ENCODE measurements at regions not wholly inside any gene's neighbourhood (a gene's known extent, or its start where the extent isn't known, plus 50 kb on each side); places are given as distances from the start of the nearest gene placed in this dataset.

DNA sequence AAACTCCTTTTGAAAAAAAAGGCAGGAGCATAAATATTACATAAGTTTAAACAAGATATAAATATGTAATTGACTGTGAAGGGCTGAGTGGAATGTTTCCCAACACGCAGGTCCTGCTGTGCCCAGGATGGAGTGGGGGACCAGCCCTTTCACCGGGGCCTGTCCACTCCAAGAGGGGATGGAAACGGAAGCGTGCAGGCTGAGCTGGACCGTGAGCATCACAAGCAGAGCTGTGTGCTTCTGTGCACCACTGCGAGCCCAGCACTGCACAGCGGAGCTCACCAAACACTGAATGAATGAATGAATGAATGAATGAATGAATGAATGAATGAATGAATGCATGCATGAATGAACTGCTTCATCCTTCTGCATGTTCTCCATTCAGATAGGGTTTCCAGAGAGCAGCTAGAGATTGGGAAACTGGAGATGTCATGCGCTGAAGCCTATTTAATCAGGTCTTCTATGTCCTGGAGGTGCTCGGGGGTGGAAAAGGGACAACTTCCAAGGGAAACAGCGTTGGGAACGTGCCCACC lies 157.7 kb downstream of the ANKRD60 start:
- Histone ChIP-seq H3K27me3 (ENCODE audit: control insufficient read depth, insufficient read depth, low read length, poor library complexity, severe bottlenecking) (peaks cover 8% of the 10 kb centered on the region), H3K36me3 (ENCODE audit: control insufficient read depth, insufficient read depth, low read length) (no peaks in the 10 kb centered on the region), H3K4me1 (ENCODE audit: control insufficient read depth, insufficient read depth, low read length) (no peaks in the 10 kb centered on the region), H3K27ac (ENCODE audit: low read depth, low read length) (no peak overlapping the region), H3K9ac (ENCODE audit: extremely low read depth, low read length, poor library complexity, severe bottlenecking) (no peak overlapping the region), H3K4me3 (ENCODE audit: low read length) (no peak overlapping the region), H3K9me3 (ENCODE audit: control insufficient read depth, low read length) (no peaks in the 10 kb centered on the region)
- no peak overlapping the region for H3K4me3 Mint-ChIP-seq
- TF ChIP-seq, protein P1, sequence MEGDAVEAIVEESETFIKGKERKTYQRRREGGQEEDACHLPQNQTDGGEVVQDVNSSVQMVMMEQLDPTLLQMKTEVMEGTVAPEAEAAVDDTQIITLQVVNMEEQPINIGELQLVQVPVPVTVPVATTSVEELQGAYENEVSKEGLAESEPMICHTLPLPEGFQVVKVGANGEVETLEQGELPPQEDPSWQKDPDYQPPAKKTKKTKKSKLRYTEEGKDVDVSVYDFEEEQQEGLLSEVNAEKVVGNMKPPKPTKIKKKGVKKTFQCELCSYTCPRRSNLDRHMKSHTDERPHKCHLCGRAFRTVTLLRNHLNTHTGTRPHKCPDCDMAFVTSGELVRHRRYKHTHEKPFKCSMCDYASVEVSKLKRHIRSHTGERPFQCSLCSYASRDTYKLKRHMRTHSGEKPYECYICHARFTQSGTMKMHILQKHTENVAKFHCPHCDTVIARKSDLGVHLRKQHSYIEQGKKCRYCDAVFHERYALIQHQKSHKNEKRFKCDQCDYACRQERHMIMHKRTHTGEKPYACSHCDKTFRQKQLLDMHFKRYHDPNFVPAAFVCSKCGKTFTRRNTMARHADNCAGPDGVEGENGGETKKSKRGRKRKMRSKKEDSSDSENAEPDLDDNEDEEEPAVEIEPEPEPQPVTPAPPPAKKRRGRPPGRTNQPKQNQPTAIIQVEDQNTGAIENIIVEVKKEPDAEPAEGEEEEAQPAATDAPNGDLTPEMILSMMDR (conservative IDR thresholded peaks at IDR 0.05), result no peak
- H3K27me3 Mint-ChIP-seq (ENCODE audit: insufficient read depth), result peaks cover 6% of the 10 kb centered on the region
- H3K27ac Mint-ChIP-seq, result no peak overlapping the region
- DNase-seq, result peak; percentile 17
- no peaks in the 10 kb centered on the region for H3K36me3 Mint-ChIP-seq (ENCODE audit: low read depth)
- WGBS, 2 experiments (ENCODE audit: insufficient coverage in 1 of 2, insufficient read length in 1 of 2), result 89% methylated on average over 7 to 11 of the region's 11 CpGs
- no peaks in the 10 kb centered on the region for H3K4me1 Mint-ChIP-seq
- no peaks in the 10 kb centered on the region for H3K9me3 Mint-ChIP-seq

DNA sequence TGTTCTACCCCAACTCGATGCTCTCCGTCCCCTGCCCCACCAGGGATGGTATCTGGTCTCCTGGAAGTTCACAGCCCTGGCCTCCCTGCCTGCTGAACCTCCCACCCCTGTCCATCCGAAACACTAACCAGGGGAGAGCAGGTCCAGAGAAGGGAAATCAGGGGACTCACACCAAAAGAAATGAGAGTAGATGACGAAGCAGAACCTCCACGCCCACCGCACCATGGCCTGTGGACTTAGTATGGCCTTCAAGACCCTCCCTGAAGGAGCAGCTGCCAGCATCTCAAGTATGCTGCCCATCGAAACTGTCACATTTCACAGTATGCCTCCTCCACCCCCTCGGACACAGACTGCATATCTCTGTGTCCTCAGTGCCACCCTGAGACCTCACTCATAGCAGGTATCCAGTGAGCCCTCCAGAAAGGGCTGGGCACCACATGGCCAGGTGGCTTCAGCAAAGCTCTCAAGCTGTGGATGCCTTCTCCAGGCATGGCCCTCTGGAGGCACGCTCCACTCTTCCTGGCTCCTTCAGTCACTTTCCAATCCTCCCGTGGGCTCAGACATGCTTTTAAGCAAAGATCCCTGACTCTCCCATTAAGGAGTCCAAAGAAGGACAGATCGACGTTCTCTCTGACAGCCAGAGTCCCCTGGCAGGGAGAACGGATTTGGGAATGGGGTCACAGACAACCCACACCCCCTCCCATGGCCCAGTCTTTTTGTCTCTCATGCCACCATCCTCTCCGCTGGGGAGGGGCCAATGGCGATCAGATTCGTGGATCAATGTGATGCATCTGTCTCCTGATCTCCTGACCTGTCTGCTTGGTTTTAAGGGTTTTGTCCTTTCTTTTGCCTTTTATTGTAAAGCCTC lies 158.4 kb downstream of the ANKRD60 start:
- Mint-ChIP-seq H3K4me3 (no peak overlapping the region), H3K27ac (no peak overlapping the region), H3K9me3 (no peaks in the 10 kb centered on the region), H3K4me1 (no peaks in the 10 kb centered on the region), H3K36me3 (ENCODE audit: low read depth) (no peaks in the 10 kb centered on the region), H3K27me3 (ENCODE audit: insufficient read depth) (peaks cover 6% of the 10 kb centered on the region)
- Histone ChIP-seq H3K4me1 (ENCODE audit: control insufficient read depth, insufficient read depth, low read length) (no peaks in the 10 kb centered on the region), H3K27me3 (ENCODE audit: control insufficient read depth, insufficient read depth, low read length, poor library complexity, severe bottlenecking) (peaks cover 8% of the 10 kb centered on the region), H3K4me3 (ENCODE audit: low read length) (no peak overlapping the region), H3K9me3 (ENCODE audit: control insufficient read depth, low read length) (no peaks in the 10 kb centered on the region), H3K27ac (ENCODE audit: low read depth, low read length) (no peak overlapping the region), H3K36me3 (ENCODE audit: control insufficient read depth, insufficient read depth, low read length) (no peaks in the 10 kb centered on the region), H3K9ac (ENCODE audit: extremely low read depth, low read length, poor library complexity, severe bottlenecking) (no peak overlapping the region)
- TF ChIP-seq, protein P1 (conservative IDR thresholded peaks at IDR 0.05), result no peak
- WGBS, 2 experiments (ENCODE audit: insufficient coverage in 1 of 2, insufficient read length in 1 of 2), result 87 to 91% methylated on average over 15 to 16 of the region's 16 CpGs
- peak; percentile 24 for DNase-seq

DNA sequence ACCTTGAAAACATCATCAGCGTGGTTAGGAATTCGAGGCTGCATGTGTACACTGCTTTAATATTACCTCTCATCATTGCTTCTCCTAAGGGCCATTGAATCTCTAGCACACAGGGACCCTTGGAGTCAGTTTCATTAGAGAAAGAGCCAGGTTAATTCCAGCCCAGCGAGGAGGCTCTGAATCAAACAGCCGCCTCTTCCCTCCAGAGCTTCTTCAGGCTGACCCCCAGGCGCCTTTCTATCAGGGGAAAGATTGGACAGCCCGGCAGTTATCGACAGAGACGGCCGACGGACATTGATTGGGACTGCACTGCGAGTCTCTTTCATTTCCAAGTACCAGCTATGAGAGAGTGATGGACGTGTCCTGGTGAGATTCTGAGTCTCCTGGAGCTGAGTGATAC lies 159.2 kb downstream of the ANKRD60 start:
- WGBS, 2 experiments (ENCODE audit: insufficient coverage in 1 of 2, insufficient read length in 1 of 2), result 88 to 95% methylated on average over 12 of the region's 12 CpGs
- Mint-ChIP-seq H3K27ac (no peak overlapping the region), H3K36me3 (ENCODE audit: low read depth) (no peaks in the 10 kb centered on the region), H3K4me3 (no peak overlapping the region), H3K27me3 (ENCODE audit: insufficient read depth) (peaks cover 6% of the 10 kb centered on the region), H3K9me3 (no peaks in the 10 kb centered on the region), H3K4me1 (no peaks in the 10 kb centered on the region)
- Histone ChIP-seq H3K36me3 (ENCODE audit: control insufficient read depth, insufficient read depth, low read length) (no peaks in the 10 kb centered on the region), H3K27me3 (ENCODE audit: control insufficient read depth, insufficient read depth, low read length, poor library complexity, severe bottlenecking) (peaks cover 8% of the 10 kb centered on the region), H3K9me3 (ENCODE audit: control insufficient read depth, low read length) (no peaks in the 10 kb centered on the region), H3K4me1 (ENCODE audit: control insufficient read depth, insufficient read depth, low read length) (no peaks in the 10 kb centered on the region), H3K9ac (ENCODE audit: extremely low read depth, low read length, poor library complexity, severe bottlenecking) (no peak overlapping the region), H3K27ac (ENCODE audit: low read depth, low read length) (no peak overlapping the region), H3K4me3 (ENCODE audit: low read length) (no peak overlapping the region)
- TF ChIP-seq, protein P1 (conservative IDR thresholded peaks at IDR 0.05), result no peak
- peak; percentile 10 for DNase-seq

All from endodermal cell (in vitro differentiated cells).